Stomach (tissue), 8 donors: ENCODE measurements at regions not wholly inside any gene's neighbourhood (a gene's known extent, or its start where the extent isn't known, plus 50 kb on each side); places are given as distances from the start of the nearest gene placed in this dataset.

ENCODE experiments used
- DNase-seq, 2 donors: peaks; one replicate each; pipeline versions ENCODE4 v3.0.0 to v3.0.0-alpha.2; 2013 to 2019
- H3K27ac ChIP-seq, 5 donors: fragments of 200-600 bp in 4 of 5; sonication (generic) in 4 of 5; one replicate each; pipeline ENCODE4 v1.5.1; 2013 to 2019; ENCODE audit warnings: mild to moderate bottlenecking in 1 of 5, moderate library complexity in 1 of 5
- H3K27me3 ChIP-seq, 3 donors: fragments of 200-600 bp; sonication (generic); one replicate each; pipeline ENCODE4 v1.5.1; 2017 to 2019; ENCODE audit warnings: mixed run types in 1 of 3
- H3K36me3 ChIP-seq, 4 donors: fragments of 200-600 bp; sonication (generic); 1 replicate in 3 of 4; 2 replicates in 1 of 4; pipeline ENCODE4 v1.5.1; 2016 to 2019
- H3K4me1 ChIP-seq, 4 donors: fragments of 200-600 bp; sonication (generic); one replicate each; pipeline ENCODE4 v1.5.1; 2016 to 2019
- H3K4me3 ChIP-seq, 4 donors: fragments of 200-600 bp; sonication (generic) in 3 of 4; one replicate each; pipeline ENCODE4 v1.5.1; 2016 to 2019; ENCODE audit warnings: mild to moderate bottlenecking in 1 of 4
- H3K9me3 ChIP-seq, 4 donors: fragments of 200-600 bp; sonication (generic); one replicate each; pipeline ENCODE4 v1.5.1; 2016 to 2019
- CTCF ChIP-seq, 7 experiments: fragments of 450-650 bp in 4 of 7; fragments of 200-600 bp in 3 of 7; sonication (generic) in 3 of 7; IDR thresholded peaks; one replicate each; pipeline ENCODE4 v1.5.1; 2016 to 2019; ENCODE audit warnings: antibody characterized with exemption in 7 of 7, control low read depth in 2 of 7, mild to moderate bottlenecking in 1 of 7
- EP300 ChIP-seq: sonication (generic); formaldehyde crosslinking; IDR thresholded peaks from one replicate; pipeline ENCODE4 v1.6.1; 2017; ENCODE audit warnings: antibody characterized with exemption
- POLR2A ChIP-seq, 4 donors: fragments of 450-650 bp; IDR thresholded peaks; one replicate each; pipeline ENCODE4 v1.6.1; 2016; ENCODE audit warnings: antibody characterized with exemption in 4 of 4, control low read depth in 2 of 4, mild to moderate bottlenecking in 1 of 4, moderate library complexity in 1 of 4
- POLR2AphosphoS5 ChIP-seq, 3 donors: sonication (generic); formaldehyde crosslinking; IDR thresholded peaks; one replicate each; pipeline ENCODE4 v1.6.1; 2016; ENCODE audit warnings: antibody characterized with exemption in 3 of 3
- WGBS, 5 donors: extraction: QIAGEN DNeasy Blood & Tissue Kit in 3 of 5; methylation state at CpG; one replicate each; pipeline versions ENCODE4 v1.1.5 to v1.1.7; 2013 to 2018; 5-methylcytosine and 5-hydroxymethylcytosine counted together
- intact Hi-C: fragments of 100-400 bp; cut with DNase I; formaldehyde crosslinking; loops from one replicate; pipeline ENCODE4 v1.15.1; 2023; ENCODE audit warnings: low total_unique reads
- donor health status: healthy with polysubstance abuse.
- donor health status: Bipolar disorder and iron deficiency.
- donor health status: healthy.

GRCh38 chr14:98889836-98890185 is 382.2 kb downstream of the BCL11B start:
- no peaks in the 10 kb centered on the region for H3K9me3 ChIP-seq
- no peak overlapping the region for H3K27ac ChIP-seq
- H3K4me3 ChIP-seq = no peak overlapping the region
- TF ChIP-seq POLR2A (IDR thresholded peaks at IDR 0.05) (no peak), CTCF (IDR thresholded peaks at IDR 0.05) (no peak), POLR2AphosphoS5 (IDR thresholded peaks at IDR 0.05) (no peak), EP300 (no peak)
- no peaks in the 10 kb centered on the region for H3K27me3 ChIP-seq
- no peaks in the 10 kb centered on the region for H3K36me3 ChIP-seq
- peaks cover 0 to 4% (median 0%) of the 10 kb centered on the region in 4 donors for H3K4me1 ChIP-seq
- intact Hi-C loops = no loop called here
- DNase-seq = no peak
- 91 to 98% (median 97%) methylated on average over 8 of the region's 8 CpGs for WGBS, 5 donors

GRCh38 chr14:98890556-98891340 is 381.2 kb downstream of the BCL11B start:
- TF ChIP-seq POLR2A (IDR thresholded peaks at IDR 0.05) (no peak), EP300 (no peak), POLR2AphosphoS5 (IDR thresholded peaks at IDR 0.05) (no peak), CTCF (IDR thresholded peaks at IDR 0.05) (no peak)
- intact Hi-C loops = no loop called here
- Histone ChIP-seq H3K36me3 (no peaks in the 10 kb centered on the region), H3K27ac (no peak overlapping the region), H3K4me3 (no peak overlapping the region), H3K9me3 (no peaks in the 10 kb centered on the region), H3K27me3 (no peaks in the 10 kb centered on the region), H3K4me1 (peaks cover 0 to 5% (median 0%) of the 10 kb centered on the region in 4 donors)
- WGBS, 5 donors = 42 to 60% (median 48%) methylated on average over 13 of the region's 13 CpGs
- DNase-seq = peak; percentile 27 to 55

- no peak for TF ChIP-seq EP300
- TF ChIP-seq CTCF (IDR thresholded peaks at IDR 0.05) = no peak
- no peak for TF ChIP-seq POLR2A (IDR thresholded peaks at IDR 0.05)
- TF ChIP-seq POLR2AphosphoS5 (IDR thresholded peaks at IDR 0.05) = no peak
- intact Hi-C loops = no loop called here
- no peaks in the 10 kb centered on the region for H3K27me3 ChIP-seq
- H3K9me3 ChIP-seq = no peaks in the 10 kb centered on the region
- H3K4me3 ChIP-seq = no peak overlapping the region
- DNase-seq = no peak
- peaks cover 0 to 5% (median 0%) of the 10 kb centered on the region in 4 donors for H3K4me1 ChIP-seq
- H3K36me3 ChIP-seq = no peaks in the 10 kb centered on the region
- no peak overlapping the region for H3K27ac ChIP-seq
Measured at GRCh38 chr14:98893675-98894074, 378.3 kb downstream of the BCL11B start.

GRCh38 chr14:98894600-98894999 is 377.4 kb downstream of the BCL11B start:
- intact Hi-C loops = no loop called here
- no peaks in the 10 kb centered on the region for H3K9me3 ChIP-seq
- no peak overlapping the region for H3K4me3 ChIP-seq
- peaks cover 0 to 5% (median 0%) of the 10 kb centered on the region in 4 donors for H3K4me1 ChIP-seq
- TF ChIP-seq POLR2A (IDR thresholded peaks at IDR 0.05) (no peak), CTCF (IDR thresholded peaks at IDR 0.05) (no peak), POLR2AphosphoS5 (IDR thresholded peaks at IDR 0.05) (no peak), EP300 (no peak)
- no peak overlapping the region for H3K27ac ChIP-seq
- peaks cover 0 to 8% (median 0%) of the 10 kb centered on the region in 3 donors for H3K27me3 ChIP-seq
- 42 to 51% (median 47%) methylated on average over 5 of the region's 5 CpGs for WGBS, 5 donors
- no peaks in the 10 kb centered on the region for H3K36me3 ChIP-seq
- DNase-seq = no peak
